Umbilical cord (tissue), 1 donor: ENCODE measurements at regions not wholly inside any gene's neighbourhood (a gene's known extent, or its start where the extent isn't known, plus 50 kb on each side); places are given as distances from the start of the nearest gene placed in this dataset.

Source experiments
- DNase-seq: peaks from one replicate; pipeline ENCODE4 v3.0.0-alpha.2; 2015; ENCODE audit warnings: low spot score

- peak; percentile 44 for DNase-seq
These were observed 117.0 kb downstream of the PCDH7 start for GRCh38 chr4:30837131-30837539.

GRCh38 chr4:30837861-30838260 lies 117.7 kb downstream of the PCDH7 start:
- DNase-seq: no peak

- no peak for DNase-seq
These were observed 118.2 kb downstream of the PCDH7 start for GRCh38 chr4:30838331-30838730.

GRCh38 chr4:30839583-30840520 lies 119.7 kb downstream of the PCDH7 start:
- DNase-seq: peak; percentile 81

- no peak for DNase-seq
These were observed 120.4 kb downstream of the PCDH7 start for GRCh38 chr4:30840571-30840970.

GRCh38 chr4:30842142-30842541 lies 122.0 kb downstream of the PCDH7 start:
- DNase-seq: no peak

GRCh38 chr4:30842689-30843088 lies 122.5 kb downstream of the PCDH7 start:
- no peak for DNase-seq

GRCh38 chr4:30844861-30845582 lies 124.9 kb downstream of the PCDH7 start:
- DNase-seq: no peak

DNA sequence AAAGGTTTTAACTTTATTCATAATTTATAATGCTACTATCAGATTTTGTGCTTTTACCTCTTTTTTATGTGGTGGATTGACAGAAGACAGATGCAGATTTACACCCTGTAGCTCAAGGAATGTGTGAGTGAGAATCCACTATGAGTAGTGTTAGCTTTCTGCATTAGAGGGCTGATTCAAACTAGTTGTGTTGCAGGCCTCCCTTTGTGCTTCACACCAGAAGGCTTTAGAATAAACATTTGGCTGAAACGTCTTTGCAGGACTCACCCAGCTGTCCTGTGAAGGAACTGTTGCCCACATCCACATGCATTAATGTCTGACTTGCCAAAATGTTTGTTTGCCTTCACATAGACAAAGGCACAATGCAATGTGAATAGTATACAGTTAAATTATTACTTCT lies 127.0 kb downstream of the PCDH7 start:
- no peak for DNase-seq

GRCh38 chr4:30847958-30848357 lies 127.8 kb downstream of the PCDH7 start:
- DNase-seq: no peak

- peak; percentile 60 for DNase-seq
These were observed 134.4 kb downstream of the PCDH7 start for GRCh38 chr4:30854531-30854930.

GRCh38 chr4:30855232-30855631 lies 135.1 kb downstream of the PCDH7 start:
- no peak for DNase-seq

GRCh38 chr4:30856795-30857564 lies 136.8 kb downstream of the PCDH7 start:
- no peak for DNase-seq

- DNase-seq: peak; percentile 47
These were observed 140.8 kb downstream of the PCDH7 start for GRCh38 chr4:30860978-30861377.

- no peak for DNase-seq
These were observed 142.0 kb downstream of the PCDH7 start for GRCh38 chr4:30862196-30862595.

GRCh38 chr4:30863021-30863420 lies 142.9 kb downstream of the PCDH7 start:
- DNase-seq: no peak

- no peak for DNase-seq
These were observed 145.5 kb downstream of the PCDH7 start for GRCh38 chr4:30865691-30866090.

DNA sequence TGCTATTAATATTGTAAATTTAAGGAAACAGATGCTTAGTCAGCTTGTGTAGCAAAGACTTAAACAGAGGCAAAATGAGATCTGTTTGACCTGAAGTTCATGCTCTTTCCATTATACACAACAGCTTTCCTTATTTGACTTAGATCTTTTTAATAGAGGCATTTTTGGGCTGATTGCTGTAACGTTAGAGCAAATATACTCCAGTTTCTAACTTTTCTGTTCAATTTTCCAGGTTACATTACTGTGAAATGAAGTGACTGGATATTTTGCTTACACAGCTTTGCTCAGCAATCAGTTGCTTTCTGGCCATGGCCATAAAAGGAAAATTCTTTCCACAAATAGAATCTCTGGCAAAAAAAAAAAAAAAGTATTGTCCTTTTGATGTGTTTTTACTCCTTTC lies 146.2 kb downstream of the PCDH7 start:
- peak; percentile 76 for DNase-seq

- peak; percentile 30 for DNase-seq
These were observed 146.7 kb downstream of the PCDH7 start for GRCh38 chr4:30866907-30867306.

GRCh38 chr4:30867427-30867826 lies 147.3 kb downstream of the PCDH7 start:
- DNase-seq: no peak

GRCh38 chr4:30868111-30868895 lies 148.1 kb downstream of the PCDH7 start:
- no peak for DNase-seq
